ENCODE measurements at regions not wholly inside any gene's neighbourhood (a gene's known extent, or its start where the extent isn't known, plus 50 kb on each side); places are given as distances from the start of the nearest gene placed in this dataset.

DNA sequence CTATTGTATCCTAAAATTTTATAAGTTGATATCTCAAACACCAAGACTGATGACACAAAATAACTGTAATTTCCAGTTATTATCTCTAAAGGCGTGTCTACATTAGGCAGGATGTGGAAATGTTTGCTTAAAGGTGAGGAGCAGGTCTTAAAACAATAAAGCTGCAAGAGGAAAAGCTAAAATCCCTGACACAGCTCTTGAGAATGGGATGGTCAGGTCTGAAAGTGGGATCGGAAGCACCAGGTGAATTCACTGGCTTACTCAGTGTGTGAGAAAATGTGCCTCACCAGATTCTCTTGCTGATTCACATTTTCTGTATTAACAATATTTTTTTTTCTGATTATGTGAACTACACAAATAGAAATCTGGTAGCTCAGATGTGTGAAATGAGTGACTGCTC, 421.9 kb upstream of the ADAMTS5 start:
- no peak for TF ChIP-seq POLR2AphosphoS5 (IDR thresholded peaks at IDR 0.05)
- TF ChIP-seq, protein P1, sequence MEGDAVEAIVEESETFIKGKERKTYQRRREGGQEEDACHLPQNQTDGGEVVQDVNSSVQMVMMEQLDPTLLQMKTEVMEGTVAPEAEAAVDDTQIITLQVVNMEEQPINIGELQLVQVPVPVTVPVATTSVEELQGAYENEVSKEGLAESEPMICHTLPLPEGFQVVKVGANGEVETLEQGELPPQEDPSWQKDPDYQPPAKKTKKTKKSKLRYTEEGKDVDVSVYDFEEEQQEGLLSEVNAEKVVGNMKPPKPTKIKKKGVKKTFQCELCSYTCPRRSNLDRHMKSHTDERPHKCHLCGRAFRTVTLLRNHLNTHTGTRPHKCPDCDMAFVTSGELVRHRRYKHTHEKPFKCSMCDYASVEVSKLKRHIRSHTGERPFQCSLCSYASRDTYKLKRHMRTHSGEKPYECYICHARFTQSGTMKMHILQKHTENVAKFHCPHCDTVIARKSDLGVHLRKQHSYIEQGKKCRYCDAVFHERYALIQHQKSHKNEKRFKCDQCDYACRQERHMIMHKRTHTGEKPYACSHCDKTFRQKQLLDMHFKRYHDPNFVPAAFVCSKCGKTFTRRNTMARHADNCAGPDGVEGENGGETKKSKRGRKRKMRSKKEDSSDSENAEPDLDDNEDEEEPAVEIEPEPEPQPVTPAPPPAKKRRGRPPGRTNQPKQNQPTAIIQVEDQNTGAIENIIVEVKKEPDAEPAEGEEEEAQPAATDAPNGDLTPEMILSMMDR (IDR thresholded peaks at IDR 0.05): no peak
